H9 (cell line): ENCODE measurements at regions not wholly inside any gene's neighbourhood (a gene's known extent, or its start where the extent isn't known, plus 50 kb on each side); places are given as distances from the start of the nearest gene placed in this dataset.

Source experiments
- DNase-seq: peaks from one replicate; pipeline ENCODE4 v3.0.0-alpha.2; 2017
- H2AFZ ChIP-seq: one replicate; pipeline ENCODE4 v1.6.1; 2013; ENCODE audit warnings: mild to moderate bottlenecking, low read length, control low read depth, moderate library complexity
- H2AK5ac ChIP-seq: 2 replicates; pipeline ENCODE4 v1.6.1; 2013; ENCODE audit warnings: low read length, control low read depth, mixed read lengths; ENCODE audit not compliant: insufficient read length
- H2BK120ac ChIP-seq: one replicate; pipeline ENCODE4 v1.6.1; 2013; ENCODE audit warnings: low read depth, mild to moderate bottlenecking, low read length, control low read depth, inconsistent platforms; ENCODE audit not compliant: poor library complexity, severe bottlenecking
- H2BK12ac ChIP-seq: 2 replicates; pipeline ENCODE4 v1.6.1; 2013; ENCODE audit warnings: low read length, control low read depth, mixed read lengths, low read depth; ENCODE audit not compliant: insufficient read length
- H2BK15ac ChIP-seq: 2 replicates; pipeline ENCODE4 v1.6.1; 2013; ENCODE audit warnings: low read depth, low read length, control low read depth
- H2BK20ac ChIP-seq: one replicate; pipeline ENCODE4 v1.6.1; 2013; ENCODE audit warnings: low read depth, mild to moderate bottlenecking, low read length, control low read depth, inconsistent platforms; ENCODE audit not compliant: poor library complexity, severe bottlenecking
- H2BK5ac ChIP-seq: 2 replicates; pipeline ENCODE4 v1.6.1; 2013; ENCODE audit warnings: low read length, control low read depth, mixed read lengths; ENCODE audit not compliant: insufficient read length
- H3K14ac ChIP-seq: 2 replicates; pipeline ENCODE4 v1.6.1; 2013; ENCODE audit warnings: low read length, control low read depth; ENCODE audit not compliant: insufficient read depth
- H3K18ac ChIP-seq: 2 replicates; pipeline ENCODE4 v1.6.1; 2013; ENCODE audit warnings: low read depth, mild to moderate bottlenecking, mixed read lengths, low read length, control low read depth; ENCODE audit not compliant: insufficient read length
- H3K23ac ChIP-seq: 2 replicates; pipeline ENCODE4 v1.6.1; 2013; ENCODE audit warnings: low read length, control low read depth, mixed read lengths, low read depth; ENCODE audit not compliant: insufficient read length
- H3K23me2 ChIP-seq: 2 replicates; pipeline ENCODE4 v1.6.1; 2013; ENCODE audit warnings: low read depth, mild to moderate bottlenecking, mixed read lengths, low read length, control low read depth; ENCODE audit not compliant: insufficient read length, poor library complexity, severe bottlenecking
- H3K27ac ChIP-seq: 2 replicates; pipeline ENCODE4 v1.5.1; 2013; ENCODE audit warnings: low read length, control low read depth, mixed read lengths, low read depth; ENCODE audit not compliant: insufficient read length
- H3K27me3 ChIP-seq: 2 replicates; pipeline ENCODE4 v1.6.1; 2013; ENCODE audit warnings: low read length, control low read depth, inconsistent platforms; ENCODE audit not compliant: insufficient read depth
- H3K4ac ChIP-seq: 2 replicates; pipeline ENCODE4 v1.6.1; 2013; ENCODE audit warnings: low read depth, mild to moderate bottlenecking, control low read depth, inconsistent platforms, low read length, moderate library complexity
- H3K4me1 ChIP-seq: 2 replicates; pipeline ENCODE4 v1.6.1; 2013; ENCODE audit warnings: low read length, control low read depth, inconsistent platforms; ENCODE audit not compliant: insufficient read depth
- H3K4me2 ChIP-seq: 2 replicates; pipeline ENCODE4 v1.6.1; 2013; ENCODE audit warnings: low read length, control low read depth, mixed read lengths; ENCODE audit not compliant: insufficient read length, insufficient read depth
- H3K56ac ChIP-seq: 2 replicates; pipeline ENCODE4 v1.6.1; 2013; ENCODE audit warnings: low read depth, mild to moderate bottlenecking, mixed read lengths, low read length, control low read depth; ENCODE audit not compliant: insufficient read length
- H3K79me1 ChIP-seq: 2 replicates; pipeline ENCODE4 v1.6.1; 2013; ENCODE audit warnings: low read depth, mild to moderate bottlenecking, moderate library complexity, low read length, control low read depth, inconsistent platforms; ENCODE audit not compliant: insufficient read depth, poor library complexity, severe bottlenecking
- H3K79me2 ChIP-seq: 2 replicates; pipeline ENCODE4 v1.6.1; 2013; ENCODE audit warnings: low read length, control low read depth, inconsistent platforms; ENCODE audit not compliant: insufficient read depth
- H3K9ac ChIP-seq: 2 replicates; pipeline ENCODE4 v1.6.1; 2013; ENCODE audit warnings: low read length, control low read depth, mixed read lengths; ENCODE audit not compliant: insufficient read length; ENCODE audit errors: extremely low read depth
- H3K9me3 ChIP-seq: one replicate; pipeline ENCODE4 v1.6.1; 2013; ENCODE audit warnings: low read depth, low read length, inconsistent platforms; ENCODE audit not compliant: control insufficient read depth
- H3T11ph ChIP-seq: one replicate; pipeline ENCODE4 v1.6.1; 2013; ENCODE audit warnings: mild to moderate bottlenecking, low read length, control low read depth, inconsistent platforms
- H4K20me1 ChIP-seq: one replicate; pipeline ENCODE4 v1.6.1; 2013; ENCODE audit not compliant: control insufficient read depth, insufficient read length, insufficient read depth
- H4K5ac ChIP-seq: 2 replicates; pipeline ENCODE4 v1.6.1; 2013; ENCODE audit warnings: low read depth, mild to moderate bottlenecking, mixed read lengths, low read length, control low read depth; ENCODE audit not compliant: insufficient read length
- H4K8ac ChIP-seq: replicated peaks from 2 replicates; pipeline ENCODE4 v1.6.1; 2013; ENCODE audit warnings: low read length, control low read depth, mixed read lengths, low read depth; ENCODE audit not compliant: insufficient read length
- H4K91ac ChIP-seq: 2 replicates; pipeline ENCODE4 v1.6.1; 2013; ENCODE audit warnings: low read depth, mild to moderate bottlenecking, moderate library complexity, mixed read lengths, low read length, control low read depth; ENCODE audit not compliant: insufficient read length
- H3K27ac Mint-ChIP-seq, 3 experiments: 2 replicates in 2 of 3; 3 replicates in 1 of 3; pipeline ENCODE4 v1.8.0; 2020 to 2021; ENCODE audit warnings: mixed read lengths in 3 of 3, mild to moderate bottlenecking in 1 of 3, moderate library complexity in 1 of 3
- H3K27me3 Mint-ChIP-seq: 2 replicates; pipeline ENCODE4 v1.8.0; 2021; ENCODE audit warnings: low read depth, mild to moderate bottlenecking, moderate library complexity, mixed read lengths
- H3K36me3 Mint-ChIP-seq, 3 experiments: 2 replicates in 2 of 3; 3 replicates in 1 of 3; pipeline ENCODE4 v1.8.0; 2020 to 2021; ENCODE audit warnings: low read depth in 3 of 3, mixed read lengths in 3 of 3; ENCODE audit not compliant: insufficient read depth in 1 of 3
- H3K4me1 Mint-ChIP-seq, 2 experiments: 2 replicates each; pipeline ENCODE4 v1.8.0; 2020; ENCODE audit warnings: mixed read lengths in 2 of 2
- H3K4me3 Mint-ChIP-seq, 2 experiments: 2 replicates in 1 of 2; 3 replicates in 1 of 2; pipeline ENCODE4 v1.8.0; 2020 to 2021; ENCODE audit warnings: mild to moderate bottlenecking in 2 of 2, mixed read lengths in 2 of 2, moderate library complexity in 1 of 2
- H3K9me3 Mint-ChIP-seq, 2 experiments: 2 replicates in 1 of 2; 3 replicates in 1 of 2; pipeline ENCODE4 v1.8.0; 2020; ENCODE audit warnings: mild to moderate bottlenecking in 2 of 2, mixed read lengths in 2 of 2, moderate library complexity in 1 of 2
- WGBS: extraction: QIAGEN DNeasy Blood & Tissue Kit; methylation state at CpG from one replicate; pipeline ENCODE4 v1.1.7; 2013; ENCODE audit warnings: missing lambda C conversion rate, low lambda C conversion rate, mixed read lengths; ENCODE audit not compliant: insufficient read length; ENCODE audit errors: extremely low coverage; 5-methylcytosine and 5-hydroxymethylcytosine counted together
- TF ChIP-seq, protein P1 (sequence below): fragments of 200-600 bp; sonication (generic); conservative IDR thresholded peaks from 3 replicates; pipeline ENCODE4 v1.8.0; 2021; ENCODE audit warnings: antibody characterized with exemption, mild to moderate bottlenecking

DNA sequence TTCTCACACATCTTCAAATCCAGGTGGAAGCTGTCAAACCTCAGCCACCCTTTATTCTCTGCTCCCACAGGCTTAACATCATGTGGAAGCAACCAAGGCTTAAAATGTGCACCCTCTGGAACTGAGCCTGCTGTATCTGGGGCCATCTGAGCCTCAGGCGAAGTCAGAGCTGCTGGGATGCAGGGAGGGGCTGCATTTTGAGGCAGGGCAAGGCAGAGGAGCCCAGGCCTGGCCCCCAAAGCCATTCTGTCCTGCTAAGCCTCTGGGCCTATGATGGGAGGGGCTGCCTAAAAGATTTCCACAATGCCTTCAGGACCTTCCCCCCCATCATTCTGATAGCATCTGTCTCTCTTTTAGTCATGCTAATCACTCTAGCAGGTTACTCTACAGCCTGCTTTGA, 51.7 kb upstream of the COBL start:
- Histone ChIP-seq H3K9ac (no peak overlapping the region), H3K23ac (no peak overlapping the region), H3K4ac (no peak overlapping the region), H3T11ph (no peak overlapping the region), H4K8ac (no peak overlapping the region), H3K18ac (no peak overlapping the region), H3K79me1 (no peaks in the 10 kb centered on the region), H2BK15ac (no peak overlapping the region), H2BK20ac (no peak overlapping the region), H2BK12ac (no peak overlapping the region), H3K27me3 (no peaks in the 10 kb centered on the region), H3K56ac (no peak overlapping the region), H2BK5ac (no peak overlapping the region), H4K91ac (no peak overlapping the region), H3K23me2 (no peaks in the 10 kb centered on the region), H3K27ac (no peak overlapping the region), H3K9me3 (no peaks in the 10 kb centered on the region), H4K20me1 (no peaks in the 10 kb centered on the region), H2AFZ (no peak overlapping the region), H2BK120ac (no peak overlapping the region), H3K14ac (no peak overlapping the region), H2AK5ac (no peak overlapping the region), H4K5ac (no peak overlapping the region), H3K4me2 (no peak overlapping the region), H3K4me1 (peaks cover 6% of the 10 kb centered on the region; the same call in 1 of the 2 replicates), H3K79me2 (no peaks in the 10 kb centered on the region)
- peaks cover 28 to 29% of the 10 kb centered on the region in 2 experiments for H3K4me1 Mint-ChIP-seq
- DNase-seq, result no peak
- no peaks in the 10 kb centered on the region for H3K9me3 Mint-ChIP-seq
- H3K4me3 Mint-ChIP-seq, result no peak overlapping the region
- TF ChIP-seq, protein P1, sequence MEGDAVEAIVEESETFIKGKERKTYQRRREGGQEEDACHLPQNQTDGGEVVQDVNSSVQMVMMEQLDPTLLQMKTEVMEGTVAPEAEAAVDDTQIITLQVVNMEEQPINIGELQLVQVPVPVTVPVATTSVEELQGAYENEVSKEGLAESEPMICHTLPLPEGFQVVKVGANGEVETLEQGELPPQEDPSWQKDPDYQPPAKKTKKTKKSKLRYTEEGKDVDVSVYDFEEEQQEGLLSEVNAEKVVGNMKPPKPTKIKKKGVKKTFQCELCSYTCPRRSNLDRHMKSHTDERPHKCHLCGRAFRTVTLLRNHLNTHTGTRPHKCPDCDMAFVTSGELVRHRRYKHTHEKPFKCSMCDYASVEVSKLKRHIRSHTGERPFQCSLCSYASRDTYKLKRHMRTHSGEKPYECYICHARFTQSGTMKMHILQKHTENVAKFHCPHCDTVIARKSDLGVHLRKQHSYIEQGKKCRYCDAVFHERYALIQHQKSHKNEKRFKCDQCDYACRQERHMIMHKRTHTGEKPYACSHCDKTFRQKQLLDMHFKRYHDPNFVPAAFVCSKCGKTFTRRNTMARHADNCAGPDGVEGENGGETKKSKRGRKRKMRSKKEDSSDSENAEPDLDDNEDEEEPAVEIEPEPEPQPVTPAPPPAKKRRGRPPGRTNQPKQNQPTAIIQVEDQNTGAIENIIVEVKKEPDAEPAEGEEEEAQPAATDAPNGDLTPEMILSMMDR, result no peak
- no peak overlapping the region; a peak in 1 of 7 replicates for H3K27ac Mint-ChIP-seq
- no CpG with 5 or more reads among the region's 1 CpG for WGBS
- no peaks in the 10 kb centered on the region for H3K36me3 Mint-ChIP-seq
- H3K27me3 Mint-ChIP-seq, result no peaks in the 10 kb centered on the region
